ENCODE measurements at regions not wholly inside any gene's neighbourhood (a gene's known extent, or its start where the extent isn't known, plus 50 kb on each side); places are given as distances from the start of the nearest gene placed in this dataset.

GRCh38 chr14:53537422-53538315 lies 384.5 kb upstream of the DDHD1 start:
- Mint-ChIP-seq H3K36me3 (ENCODE audit: low read depth) (no peaks in the 10 kb centered on the region), H3K9me3 (no peaks in the 10 kb centered on the region), H3K27ac (no peak overlapping the region), H3K4me3 (no peak overlapping the region), H3K4me1 (no peaks in the 10 kb centered on the region), H3K27me3 (no peaks in the 10 kb centered on the region)
- no peak for DNase-seq
- POLR2A ChIA-PET = no interaction called here
- CTCF ChIA-PET = interaction anchor here (0.8 to 1.9 kb wide), 3 partner anchors 634 to 791 kb away, joined by 3 to 6 read pairs (median 3); no protein-coding TSS in a partner anchor

GRCh38 chr14:53536446-53536845 lies 383.3 kb upstream of the DDHD1 start:
- Mint-ChIP-seq H3K27me3 (no peaks in the 10 kb centered on the region), H3K4me3 (no peak overlapping the region), H3K4me1 (no peaks in the 10 kb centered on the region), H3K36me3 (ENCODE audit: low read depth) (no peaks in the 10 kb centered on the region), H3K9me3 (no peaks in the 10 kb centered on the region), H3K27ac (no peak overlapping the region)
- ChIA-PET CTCF (interaction anchor here (0.9 to 1.9 kb wide), 2 partner anchors 639 to 793 kb away, joined by 3 to 6 read pairs; no protein-coding TSS in a partner anchor), POLR2A (no interaction called here)
- DNase-seq = no peak

GRCh38 chr14:53534841-53535240 lies 381.7 kb upstream of the DDHD1 start:
- CTCF ChIA-PET = no interaction called here
- Mint-ChIP-seq H3K9me3 (no peaks in the 10 kb centered on the region), H3K4me1 (no peaks in the 10 kb centered on the region), H3K4me3 (no peak overlapping the region), H3K27ac (no peak overlapping the region), H3K27me3 (no peaks in the 10 kb centered on the region), H3K36me3 (ENCODE audit: low read depth) (no peaks in the 10 kb centered on the region)
- POLR2A ChIA-PET = no interaction called here
- DNase-seq = no peak

- no peak for DNase-seq
- POLR2A ChIA-PET = no interaction called here
- Mint-ChIP-seq H3K27ac (no peak overlapping the region), H3K4me3 (no peak overlapping the region), H3K36me3 (ENCODE audit: low read depth) (no peaks in the 10 kb centered on the region), H3K4me1 (no peaks in the 10 kb centered on the region), H3K27me3 (no peaks in the 10 kb centered on the region), H3K9me3 (no peaks in the 10 kb centered on the region)
- CTCF ChIA-PET = no interaction called here
These were observed 380.4 kb upstream of the DDHD1 start for GRCh38 chr14:53533384-53533970.

- POLR2A ChIA-PET = no interaction called here
- CTCF ChIA-PET = no interaction called here
- no peak overlapping the region for H3K4me3 Mint-ChIP-seq
- H3K27ac Mint-ChIP-seq = no peak overlapping the region
- no peaks in the 10 kb centered on the region for H3K36me3 Mint-ChIP-seq (ENCODE audit: low read depth)
- H3K27me3 Mint-ChIP-seq = no peaks in the 10 kb centered on the region
- no peaks in the 10 kb centered on the region for H3K9me3 Mint-ChIP-seq
- no peak for DNase-seq
- no peaks in the 10 kb centered on the region for H3K4me1 Mint-ChIP-seq
These were observed 379.7 kb upstream of the DDHD1 start for GRCh38 chr14:53532853-53533252.

GRCh38 chr14:53531730-53532129 lies 378.6 kb upstream of the DDHD1 start:
- CTCF ChIA-PET = interaction anchor here (1.2 kb wide), 1 partner anchor 15 kb away, joined by 4 read pairs; no protein-coding TSS in a partner anchor
- Mint-ChIP-seq H3K4me1 (no peaks in the 10 kb centered on the region), H3K9me3 (no peaks in the 10 kb centered on the region), H3K27ac (no peak overlapping the region), H3K36me3 (ENCODE audit: low read depth) (no peaks in the 10 kb centered on the region), H3K4me3 (no peak overlapping the region), H3K27me3 (no peaks in the 10 kb centered on the region)
- DNase-seq = no peak
- POLR2A ChIA-PET = no interaction called here

- no peak for DNase-seq
- H3K9me3 Mint-ChIP-seq = no peaks in the 10 kb centered on the region
- no peaks in the 10 kb centered on the region for H3K4me1 Mint-ChIP-seq
- ChIA-PET POLR2A (no interaction called here), CTCF (interaction anchor here (1.2 kb wide), 1 partner anchor 16 kb away, joined by 4 read pairs; no protein-coding TSS in a partner anchor)
- no peaks in the 10 kb centered on the region for H3K36me3 Mint-ChIP-seq (ENCODE audit: low read depth)
- no peak overlapping the region for H3K27ac Mint-ChIP-seq
- no peak overlapping the region for H3K4me3 Mint-ChIP-seq
- H3K27me3 Mint-ChIP-seq = no peaks in the 10 kb centered on the region
These were observed 378.0 kb upstream of the DDHD1 start for GRCh38 chr14:53531156-53531555.

GRCh38 chr14:53529519-53529918 lies 376.4 kb upstream of the DDHD1 start:
- DNase-seq = no peak
- CTCF ChIA-PET = no interaction called here
- POLR2A ChIA-PET = no interaction called here
- Mint-ChIP-seq H3K27me3 (no peaks in the 10 kb centered on the region), H3K4me1 (no peaks in the 10 kb centered on the region), H3K9me3 (no peaks in the 10 kb centered on the region), H3K4me3 (no peak overlapping the region), H3K36me3 (ENCODE audit: low read depth) (no peaks in the 10 kb centered on the region), H3K27ac (no peak overlapping the region)

- CTCF ChIA-PET = no interaction called here
- POLR2A ChIA-PET = no interaction called here
- Mint-ChIP-seq H3K27me3 (no peaks in the 10 kb centered on the region), H3K27ac (no peak overlapping the region), H3K4me1 (no peaks in the 10 kb centered on the region), H3K9me3 (no peaks in the 10 kb centered on the region), H3K4me3 (no peak overlapping the region), H3K36me3 (ENCODE audit: low read depth) (no peaks in the 10 kb centered on the region)
- DNase-seq = no peak
These were observed 375.1 kb upstream of the DDHD1 start for GRCh38 chr14:53528185-53528671.

GRCh38 chr14:53526200-53526599 lies 373.1 kb upstream of the DDHD1 start:
- DNase-seq = no peak
- H3K36me3 Mint-ChIP-seq (ENCODE audit: low read depth) = no peaks in the 10 kb centered on the region
- peaks cover 3% of the 10 kb centered on the region for H3K9me3 Mint-ChIP-seq
- ChIA-PET POLR2A (no interaction called here), CTCF (no interaction called here)
- no peaks in the 10 kb centered on the region for H3K4me1 Mint-ChIP-seq
- no peak overlapping the region for H3K4me3 Mint-ChIP-seq
- no peaks in the 10 kb centered on the region for H3K27me3 Mint-ChIP-seq
- H3K27ac Mint-ChIP-seq = no peak overlapping the region

GRCh38 chr14:53525608-53526007 lies 372.5 kb upstream of the DDHD1 start:
- DNase-seq = no peak
- no peak overlapping the region for H3K4me3 Mint-ChIP-seq
- H3K27ac Mint-ChIP-seq = no peak overlapping the region
- ChIA-PET CTCF (no interaction called here), POLR2A (no interaction called here)
- H3K9me3 Mint-ChIP-seq = peaks cover 3% of the 10 kb centered on the region
- no peaks in the 10 kb centered on the region for H3K4me1 Mint-ChIP-seq
- no peaks in the 10 kb centered on the region for H3K27me3 Mint-ChIP-seq
- H3K36me3 Mint-ChIP-seq (ENCODE audit: low read depth) = no peaks in the 10 kb centered on the region

GRCh38 chr14:53524391-53524790 lies 371.3 kb upstream of the DDHD1 start:
- no peaks in the 10 kb centered on the region for H3K4me1 Mint-ChIP-seq
- H3K27me3 Mint-ChIP-seq = no peaks in the 10 kb centered on the region
- no peak overlapping the region for H3K4me3 Mint-ChIP-seq
- H3K27ac Mint-ChIP-seq = no peak overlapping the region
- no peak for DNase-seq
- CTCF ChIA-PET = no interaction called here
- peaks cover 3% of the 10 kb centered on the region for H3K9me3 Mint-ChIP-seq
- POLR2A ChIA-PET = no interaction called here
- no peaks in the 10 kb centered on the region for H3K36me3 Mint-ChIP-seq (ENCODE audit: low read depth)

- POLR2A ChIA-PET = no interaction called here
- DNase-seq = no peak
- no peak overlapping the region for H3K4me3 Mint-ChIP-seq
- H3K27me3 Mint-ChIP-seq = no peaks in the 10 kb centered on the region
- no peak overlapping the region for H3K27ac Mint-ChIP-seq
- peaks cover 3% of the 10 kb centered on the region for H3K9me3 Mint-ChIP-seq
- CTCF ChIA-PET = no interaction called here
- H3K4me1 Mint-ChIP-seq = no peaks in the 10 kb centered on the region
- no peaks in the 10 kb centered on the region for H3K36me3 Mint-ChIP-seq (ENCODE audit: low read depth)
These were observed 370.1 kb upstream of the DDHD1 start for GRCh38 chr14:53523226-53523625.
